HEK293T (cell line): ENCODE measurements at regions not wholly inside any gene's neighbourhood (a gene's known extent, or its start where the extent isn't known, plus 50 kb on each side); places are given as distances from the start of the nearest gene placed in this dataset.
A peak's percentile ranks its signal among the peaks of the same experiment; 100 is the strongest.

ENCODE experiments used
- CTCF ChIA-PET: fragments of 350-600 bp; formaldehyde crosslinking; extraction: SDS; loops from one replicate; lab custom pipeline; 2021; ENCODE audit warnings: antibody characterized with exemption, inconsistent platforms; lab: Yijun Ruan, JAX
- POLR2A ChIA-PET: fragments of 350-600 bp; formaldehyde crosslinking; extraction: SDS; loops from one replicate; lab custom pipeline; 2020; ENCODE audit warnings: antibody characterized with exemption, inconsistent platforms; lab: Yijun Ruan, JAX
- DNase-seq: peaks from one replicate; pipeline ENCODE4 v3.0.0; 2012; ENCODE audit warnings: mixed read lengths; ENCODE audit errors: extremely low spot score
- ARNT ChIP-seq: fragments of 450-650 bp; IDR thresholded peaks from 2 replicates; pipeline ENCODE4 v1.6.1; 2017; ENCODE audit warnings: mild to moderate bottlenecking
- BHLHE40 ChIP-seq: fragments of 450-650 bp; IDR thresholded peaks from 2 replicates; pipeline ENCODE4 v1.6.1; 2016; ENCODE audit warnings: mild to moderate bottlenecking, moderate library complexity, borderline replicate concordance
- CTBP1 ChIP-seq: fragments of 450-650 bp; IDR thresholded peaks from 2 replicates; pipeline ENCODE4 v1.6.1; 2016; ENCODE audit warnings: borderline replicate concordance
- ELF4 ChIP-seq: fragments of 450-650 bp; IDR thresholded peaks from 2 replicates; pipeline ENCODE4 v1.6.1; 2017; ENCODE audit warnings: antibody characterized with exemption
- FOXA1 ChIP-seq: fragments of 450-650 bp; IDR thresholded peaks from 2 replicates; pipeline ENCODE4 v1.6.1; 2016; ENCODE audit warnings: mild to moderate bottlenecking
- FOXK2 ChIP-seq: fragments of 450-650 bp; IDR thresholded peaks from 2 replicates; pipeline ENCODE4 v1.6.1; 2016; ENCODE audit warnings: mild to moderate bottlenecking
- FOXM1 ChIP-seq: fragments of 450-650 bp; IDR thresholded peaks from 2 replicates; pipeline ENCODE4 v1.6.1; 2017; ENCODE audit warnings: mild to moderate bottlenecking, borderline replicate concordance
- HDGF ChIP-seq: fragments of 450-650 bp; IDR thresholded peaks from 2 replicates; pipeline ENCODE4 v1.6.1; 2017; ENCODE audit warnings: antibody characterized with exemption, borderline replicate concordance
- L3MBTL2 ChIP-seq: fragments of 450-650 bp; conservative IDR thresholded peaks from 2 replicates; pipeline ENCODE4 v1.6.1; 2016; ENCODE audit warnings: mild to moderate bottlenecking
- LEF1 ChIP-seq: fragments of 450-650 bp; IDR thresholded peaks from 2 replicates; pipeline ENCODE4 v1.6.1; 2017; ENCODE audit warnings: mild to moderate bottlenecking, borderline replicate concordance
- NFRKB ChIP-seq: fragments of 450-650 bp; IDR thresholded peaks from 2 replicates; pipeline ENCODE4 v1.6.1; 2016; ENCODE audit warnings: mild to moderate bottlenecking, moderate library complexity
- PKNOX1 ChIP-seq: fragments of 450-650 bp; IDR thresholded peaks from 2 replicates; pipeline ENCODE4 v1.6.1; 2016
- SP1 ChIP-seq: fragments of 450-650 bp; IDR thresholded peaks from 2 replicates; pipeline ENCODE4 v1.6.1; 2017
- SUZ12 ChIP-seq: fragments of 450-650 bp; IDR thresholded peaks from 2 replicates; pipeline ENCODE4 v1.6.1; 2016; ENCODE audit warnings: mild to moderate bottlenecking
- TARDBP ChIP-seq: fragments of 450-650 bp; IDR thresholded peaks from 2 replicates; pipeline ENCODE4 v1.6.1; 2016
- ZNF384 ChIP-seq: fragments of 450-650 bp; IDR thresholded peaks from 2 replicates; pipeline ENCODE4 v1.6.1; 2016

GRCh38 chr11:45725121-45725520 is 59.7 kb upstream of the CHST1 start:
- ChIA-PET CTCF (no interaction called here), POLR2A (no interaction called here)
- DNase-seq: no peak
- TF ChIP-seq ARNT: no peak
- TF ChIP-seq FOXM1: no peak
- no peak for TF ChIP-seq TARDBP
- TF ChIP-seq HDGF: no peak
- TF ChIP-seq SUZ12: no peak
- TF ChIP-seq L3MBTL2: no peak
- TF ChIP-seq CTBP1: no peak

DNA sequence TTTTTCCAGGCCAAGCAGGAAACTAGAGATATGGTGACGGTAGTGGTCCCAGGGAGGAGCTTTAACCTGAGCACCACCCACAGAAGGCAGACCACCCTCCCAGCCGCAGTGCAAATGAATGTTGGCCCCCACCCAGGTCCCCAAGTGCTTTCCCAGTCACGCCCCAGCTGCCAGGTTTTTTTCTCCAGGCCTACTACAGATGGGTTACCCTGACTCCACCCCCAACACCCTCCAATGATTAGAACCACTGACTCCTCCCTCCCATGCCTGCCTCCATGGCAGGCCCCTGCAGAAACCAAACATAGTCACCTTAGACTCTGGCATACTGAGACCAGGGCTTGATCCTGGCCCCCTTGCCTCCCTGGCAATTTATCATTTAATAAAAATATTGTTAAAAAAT is 58.7 kb upstream of the CHST1 start:
- DNase-seq: no peak
- POLR2A ChIA-PET: no interaction called here
- no peak for TF ChIP-seq TARDBP
- no peak for TF ChIP-seq ARNT
- no peak for TF ChIP-seq FOXA1
- no peak for TF ChIP-seq NFRKB
- no peak for TF ChIP-seq ZNF384
- TF ChIP-seq SUZ12: no peak
- TF ChIP-seq CTBP1: no peak
- TF ChIP-seq FOXM1: no peak
- no peak for TF ChIP-seq L3MBTL2
- no peak for TF ChIP-seq SP1
- TF ChIP-seq ELF4: no peak
- TF ChIP-seq FOXK2: no peak
- no peak for TF ChIP-seq HDGF
- TF ChIP-seq BHLHE40: no peak
- no peak for TF ChIP-seq LEF1
- CTCF ChIA-PET: no interaction called here

DNA sequence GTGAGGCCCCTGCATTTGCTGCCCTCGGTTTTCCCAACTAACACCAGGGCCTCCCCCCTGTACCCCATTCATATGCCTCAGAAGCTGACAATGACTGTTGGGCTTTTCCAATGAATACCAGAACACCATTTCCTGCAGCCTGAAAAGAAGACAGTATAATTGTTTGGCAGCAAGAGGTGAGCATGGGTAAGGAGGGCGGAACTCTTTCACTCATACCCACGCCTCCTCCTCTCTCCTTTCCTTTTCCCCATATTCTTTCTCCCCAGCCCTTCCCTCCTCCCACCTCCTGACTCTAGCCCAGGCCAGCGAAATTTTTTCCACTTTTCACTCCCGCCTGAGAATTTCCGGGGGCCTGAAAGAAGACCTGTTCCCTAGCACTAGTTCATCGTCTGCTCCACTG is 58.0 kb upstream of the CHST1 start:
- TF ChIP-seq FOXA1: no peak
- TF ChIP-seq TARDBP: no peak
- no peak for TF ChIP-seq FOXK2
- TF ChIP-seq NFRKB: no peak
- DNase-seq: no peak
- ChIA-PET CTCF (no interaction called here), POLR2A (no interaction called here)

DNA sequence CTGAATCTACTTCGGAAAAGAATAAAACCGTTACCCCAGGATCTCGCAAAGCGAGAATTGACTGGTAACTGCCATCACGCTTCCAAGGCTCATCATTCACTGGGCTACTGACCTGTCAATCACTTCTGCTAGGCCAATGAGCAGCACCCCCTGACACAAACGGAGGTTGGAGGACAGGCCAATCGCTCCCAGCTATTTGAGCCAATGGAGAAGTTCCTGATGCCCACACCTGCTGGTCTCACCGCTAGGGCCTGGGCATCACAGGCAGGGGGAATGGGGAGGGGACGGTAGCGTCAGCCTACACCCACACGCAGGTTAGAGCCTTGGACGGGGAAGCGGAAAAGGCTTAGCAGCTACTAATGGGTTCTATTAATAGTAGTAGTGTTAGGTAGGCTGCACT is 56.7 kb upstream of the CHST1 start:
- no peak for DNase-seq
- CTCF ChIA-PET: no interaction called here
- POLR2A ChIA-PET: no interaction called here
- TF ChIP-seq HDGF (no peak), FOXA1 (no peak), PKNOX1 (peak; percentile 88)

GRCh38 chr11:45717526-45717925 is 52.1 kb upstream of the CHST1 start:
- ChIA-PET CTCF (no interaction called here), POLR2A (no interaction called here)
- DNase-seq: no peak
- TF ChIP-seq LEF1 (no peak), NFRKB (no peak), CTBP1 (no peak), BHLHE40 (no peak), SP1 (no peak), FOXK2 (no peak), FOXM1 (no peak)

DNA sequence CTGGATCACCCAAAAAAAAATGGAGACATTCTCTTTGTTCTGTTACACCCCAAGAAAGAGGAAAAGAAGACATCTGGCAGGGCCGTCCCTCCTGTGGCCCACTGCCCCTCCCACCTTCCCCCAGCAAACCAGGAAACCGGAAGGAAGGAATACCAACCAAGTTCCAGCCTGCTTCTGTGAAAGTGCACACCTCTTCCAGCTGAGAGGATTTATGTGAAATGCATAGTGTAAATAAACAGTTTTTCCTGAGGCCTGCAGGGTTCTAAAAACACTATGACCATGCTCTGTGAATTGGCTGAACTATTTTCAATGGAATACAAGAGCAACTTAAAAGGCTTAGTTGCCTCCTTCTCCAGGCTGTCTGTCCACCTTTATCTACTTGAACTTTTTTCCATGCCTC is 50.0 kb upstream of the CHST1 start:
- ChIA-PET POLR2A (no interaction called here), CTCF (no interaction called here)
- no peak for DNase-seq
- TF ChIP-seq HDGF (no peak), ELF4 (no peak), FOXK2 (no peak), SUZ12 (no peak), PKNOX1 (no peak), ARNT (no peak), L3MBTL2 (no peak), LEF1 (no peak), CTBP1 (no peak), FOXM1 (no peak), TARDBP (no peak), BHLHE40 (no peak), FOXA1 (no peak), ZNF384 (no peak), NFRKB (no peak), SP1 (no peak)
